ENCODE measurements at regions not wholly inside any gene's neighbourhood (a gene's known extent, or its start where the extent isn't known, plus 50 kb on each side); places are given as distances from the start of the nearest gene placed in this dataset.
A peak's percentile ranks its signal among the peaks of the same experiment; 100 is the strongest.

GRCh38 chr5:56532466-56532865 lies 282.9 kb upstream of the MAP3K1 start:
- Histone ChIP-seq H3K36me3 (no peaks in the 10 kb centered on the region), H3K4me3 (no peak overlapping the region), H3K27me3 (no peaks in the 10 kb centered on the region), H3K9me3 (no peaks in the 10 kb centered on the region), H3K27ac (no peak overlapping the region), H3K4me1 (peaks cover 0 to 12% of the 10 kb centered on the region in 2 donors)
- DNase-seq (no peak), ATAC-seq (no peak)
- TF ChIP-seq, protein P1, sequence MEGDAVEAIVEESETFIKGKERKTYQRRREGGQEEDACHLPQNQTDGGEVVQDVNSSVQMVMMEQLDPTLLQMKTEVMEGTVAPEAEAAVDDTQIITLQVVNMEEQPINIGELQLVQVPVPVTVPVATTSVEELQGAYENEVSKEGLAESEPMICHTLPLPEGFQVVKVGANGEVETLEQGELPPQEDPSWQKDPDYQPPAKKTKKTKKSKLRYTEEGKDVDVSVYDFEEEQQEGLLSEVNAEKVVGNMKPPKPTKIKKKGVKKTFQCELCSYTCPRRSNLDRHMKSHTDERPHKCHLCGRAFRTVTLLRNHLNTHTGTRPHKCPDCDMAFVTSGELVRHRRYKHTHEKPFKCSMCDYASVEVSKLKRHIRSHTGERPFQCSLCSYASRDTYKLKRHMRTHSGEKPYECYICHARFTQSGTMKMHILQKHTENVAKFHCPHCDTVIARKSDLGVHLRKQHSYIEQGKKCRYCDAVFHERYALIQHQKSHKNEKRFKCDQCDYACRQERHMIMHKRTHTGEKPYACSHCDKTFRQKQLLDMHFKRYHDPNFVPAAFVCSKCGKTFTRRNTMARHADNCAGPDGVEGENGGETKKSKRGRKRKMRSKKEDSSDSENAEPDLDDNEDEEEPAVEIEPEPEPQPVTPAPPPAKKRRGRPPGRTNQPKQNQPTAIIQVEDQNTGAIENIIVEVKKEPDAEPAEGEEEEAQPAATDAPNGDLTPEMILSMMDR (IDR thresholded peaks at IDR 0.05) = no peak
- intact Hi-C loops (cut with DNase I) = no loop called here

GRCh38 chr5:56530626-56531138 lies 284.7 kb upstream of the MAP3K1 start:
- no peak overlapping the region for H3K27ac ChIP-seq
- no peaks in the 10 kb centered on the region for H3K27me3 ChIP-seq
- intact Hi-C loops (cut with DNase I) = no loop called here
- TF ChIP-seq, protein P1 (IDR thresholded peaks at IDR 0.05) = no peak
- no peak for DNase-seq
- peaks cover 0 to 12% of the 10 kb centered on the region in 2 donors for H3K4me1 ChIP-seq
- H3K36me3 ChIP-seq = no peaks in the 10 kb centered on the region
- H3K9me3 ChIP-seq = no peaks in the 10 kb centered on the region
- no peak for ATAC-seq
- H3K4me3 ChIP-seq = no peak overlapping the region

DNA sequence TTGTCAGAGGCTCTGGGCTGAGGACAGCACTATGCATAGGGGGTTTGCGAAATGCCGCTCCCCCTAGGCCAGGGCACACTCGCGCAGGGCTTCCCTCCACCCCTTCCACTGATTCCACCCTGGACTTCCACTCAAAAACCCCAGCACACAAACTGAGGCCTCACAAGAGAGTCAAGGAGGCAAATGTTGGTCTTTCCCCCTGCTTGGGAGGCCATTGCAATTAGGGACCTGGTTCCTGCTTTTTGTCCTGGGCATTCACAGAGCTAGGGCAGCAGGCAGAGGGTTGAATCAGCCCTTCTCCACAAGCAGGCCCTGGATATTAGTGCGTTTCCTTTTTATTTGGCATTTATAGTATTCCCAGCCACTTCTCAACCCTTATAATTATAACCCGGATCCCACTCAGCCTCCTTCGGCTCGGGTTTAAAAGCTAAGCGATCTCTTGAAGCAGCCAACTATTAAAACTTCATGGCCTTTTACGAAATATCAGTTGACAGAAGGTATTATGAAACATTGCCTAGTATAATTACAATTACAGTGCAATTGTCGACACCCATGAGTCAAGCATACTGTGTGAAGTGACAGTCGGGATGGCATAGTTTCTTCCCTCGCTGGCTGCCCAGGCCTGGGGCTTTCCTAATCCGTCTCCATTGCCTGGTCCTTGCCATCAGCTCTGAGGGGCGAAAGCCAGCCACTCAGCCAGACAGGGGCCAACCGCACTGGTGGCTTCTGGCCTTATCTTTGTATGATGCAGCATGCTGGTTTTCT lies 285.5 kb upstream of the MAP3K1 start:
- H3K4me1 ChIP-seq = peaks cover 0 to 12% of the 10 kb centered on the region in 2 donors
- peak; percentile 73 for ATAC-seq
- TF ChIP-seq, protein P1 (IDR thresholded peaks at IDR 0.05) = no peak
- peak overlapping the region in 1 of 2 donors; percentile 51 for H3K27ac ChIP-seq
- intact Hi-C loops (cut with DNase I) = no loop called here
- no peaks in the 10 kb centered on the region for H3K27me3 ChIP-seq
- H3K4me3 ChIP-seq = no peak overlapping the region
- no peaks in the 10 kb centered on the region for H3K9me3 ChIP-seq
- DNase-seq = peak in 1 of 4 donors; percentile 69
- H3K36me3 ChIP-seq = no peaks in the 10 kb centered on the region

GRCh38 chr5:56527174-56527573 lies 288.2 kb upstream of the MAP3K1 start:
- Histone ChIP-seq H3K9me3 (no peaks in the 10 kb centered on the region), H3K27ac (no peak overlapping the region), H3K4me3 (no peak overlapping the region), H3K27me3 (no peaks in the 10 kb centered on the region), H3K4me1 (peaks cover 15 to 25% of the 10 kb centered on the region in 2 donors), H3K36me3 (no peaks in the 10 kb centered on the region)
- TF ChIP-seq, protein P1 (IDR thresholded peaks at IDR 0.05) = no peak
- no peak for DNase-seq
- ATAC-seq = no peak
- intact Hi-C loops (cut with DNase I) = no loop called here

DNA sequence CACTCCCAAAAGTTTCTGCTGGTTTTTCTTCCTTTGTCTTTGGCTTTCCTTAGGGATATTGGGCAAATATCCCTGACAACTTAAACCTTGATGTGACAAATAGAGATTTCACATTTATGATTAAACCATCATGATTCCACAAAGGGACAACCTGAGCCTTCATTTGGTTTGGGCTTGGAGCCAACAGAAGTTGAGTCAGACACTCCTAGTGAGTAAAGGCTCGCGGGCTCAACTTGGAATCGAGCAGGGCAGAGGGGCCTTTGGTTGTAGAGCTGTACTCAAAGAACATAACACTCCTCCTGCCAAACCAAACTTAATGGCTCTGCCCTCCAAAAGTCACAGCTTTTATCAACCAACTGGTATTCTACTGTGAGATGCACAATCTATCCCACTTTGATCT lies 290.2 kb upstream of the MAP3K1 start:
- H3K27me3 ChIP-seq = no peaks in the 10 kb centered on the region
- ATAC-seq = peak; percentile 52
- intact Hi-C loops (cut with DNase I) = no loop called here

More for the DNA sequence above, 290.2 kb upstream of the MAP3K1 start:
- Histone ChIP-seq H3K4me1 (peaks cover 15 to 21% of the 10 kb centered on the region in 2 donors), H3K27ac (no peak overlapping the region), H3K36me3 (no peaks in the 10 kb centered on the region), H3K9me3 (no peaks in the 10 kb centered on the region), H3K4me3 (no peak overlapping the region)
- TF ChIP-seq, protein P1 (IDR thresholded peaks at IDR 0.05) = no peak
- DNase-seq = no peak

All from left lung (tissue), 4 donors.